ENCODE measurements at regions not wholly inside any gene's neighbourhood (a gene's known extent, or its start where the extent isn't known, plus 50 kb on each side); places are given as distances from the start of the nearest gene placed in this dataset.

GRCh38 chr7:30212701-30213111, 71.7 kb upstream of the ZNRF2 start:
- no peak overlapping the region for H3K4me3 ChIP-seq (ENCODE audit: low read depth, low read length)
- no peak for DNase-seq (ENCODE audit: low read depth)
- no peak for TF ChIP-seq POLR2A (IDR thresholded peaks at IDR 0.05; ENCODE audit: extremely low read depth, insufficient read length)
- TF ChIP-seq MYC (IDR thresholded peaks at IDR 0.05; ENCODE audit: low read depth, low read length): no peak
- TF ChIP-seq, protein P1, sequence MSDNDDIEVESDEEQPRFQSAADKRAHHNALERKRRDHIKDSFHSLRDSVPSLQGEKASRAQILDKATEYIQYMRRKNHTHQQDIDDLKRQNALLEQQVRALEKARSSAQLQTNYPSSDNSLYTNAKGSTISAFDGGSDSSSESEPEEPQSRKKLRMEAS (IDR thresholded peaks at IDR 0.05; ENCODE audit: low read depth, low read length): no peak
- TF ChIP-seq CTCF (IDR thresholded peaks at IDR 0.05; ENCODE audit: low read depth, low read length): no peak

- H3K4me3 ChIP-seq (ENCODE audit: low read depth, low read length): no peak overlapping the region
- no peak for DNase-seq (ENCODE audit: low read depth)
- TF ChIP-seq POLR2A (IDR thresholded peaks at IDR 0.05; ENCODE audit: extremely low read depth, insufficient read length) (no peak), CTCF (IDR thresholded peaks at IDR 0.05; ENCODE audit: low read depth, low read length) (no peak), MYC (IDR thresholded peaks at IDR 0.05; ENCODE audit: low read depth, low read length) (no peak)
- TF ChIP-seq, protein P1 (IDR thresholded peaks at IDR 0.05; ENCODE audit: low read depth, low read length): no peak
Observed at GRCh38 chr7:30213637-30214036, 70.8 kb upstream of the ZNRF2 start.

DNA sequence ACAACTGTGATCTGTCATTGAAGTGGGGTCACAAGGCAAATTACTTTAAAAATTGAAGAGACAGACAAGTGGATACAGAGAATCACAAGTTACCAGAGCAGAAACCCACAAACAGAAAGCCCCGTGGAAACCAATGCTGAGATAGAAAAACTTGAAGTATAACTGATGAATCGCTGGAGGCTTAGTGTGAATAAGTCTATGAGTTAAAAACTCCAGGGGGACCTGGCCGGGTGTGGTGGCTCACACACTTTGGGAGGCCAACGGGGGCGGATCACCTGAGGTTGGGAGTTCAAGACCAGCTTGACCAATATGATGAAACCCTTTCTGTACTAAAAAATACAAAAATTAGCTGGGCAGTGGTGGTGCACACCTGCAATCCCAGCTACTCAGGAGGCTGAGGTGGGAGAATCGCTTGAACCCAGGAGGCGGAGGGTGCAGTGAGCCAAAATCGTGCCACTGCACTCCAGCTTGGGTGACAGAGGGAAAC, 69.7 kb upstream of the ZNRF2 start:
- no peak for DNase-seq (ENCODE audit: low read depth)
- TF ChIP-seq CTCF (IDR thresholded peaks at IDR 0.05; ENCODE audit: low read depth, low read length) (no peak), MYC (IDR thresholded peaks at IDR 0.05; ENCODE audit: low read depth, low read length) (no peak), POLR2A (IDR thresholded peaks at IDR 0.05; ENCODE audit: extremely low read depth, insufficient read length) (no peak)
- TF ChIP-seq, protein P1 (IDR thresholded peaks at IDR 0.05; ENCODE audit: low read depth, low read length): no peak
- no peak overlapping the region for H3K4me3 ChIP-seq (ENCODE audit: low read depth, low read length)

DNA sequence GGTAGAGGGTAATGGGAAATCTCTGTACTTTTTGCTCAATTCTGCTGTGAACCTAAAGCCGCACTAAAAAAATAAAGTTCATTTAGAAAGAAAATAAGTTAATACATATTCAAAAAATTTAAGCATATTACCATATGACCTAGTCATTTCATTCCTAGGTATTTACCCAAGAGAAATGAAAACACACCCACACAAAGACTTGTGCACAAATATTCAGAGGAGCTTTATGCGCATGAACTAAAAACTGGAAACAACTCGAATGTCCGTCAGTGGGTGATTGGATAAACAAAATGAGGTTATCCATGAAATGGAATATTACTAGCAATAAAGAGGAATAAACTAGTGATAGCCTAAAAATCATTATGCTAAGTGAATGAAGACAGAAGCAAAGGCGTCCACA, 62.6 kb upstream of the ZNRF2 start:
- DNase-seq (ENCODE audit: low read depth): no peak
- TF ChIP-seq, protein P1 (IDR thresholded peaks at IDR 0.05; ENCODE audit: low read depth, low read length): no peak
- no peak for TF ChIP-seq MYC (IDR thresholded peaks at IDR 0.05; ENCODE audit: low read depth, low read length)
- TF ChIP-seq CTCF (IDR thresholded peaks at IDR 0.05; ENCODE audit: low read depth, low read length): no peak
- TF ChIP-seq POLR2A (IDR thresholded peaks at IDR 0.05; ENCODE audit: extremely low read depth, insufficient read length): no peak
- H3K4me3 ChIP-seq (ENCODE audit: low read depth, low read length): no peak overlapping the region

GRCh38 chr7:30222515-30223215, 61.7 kb upstream of the ZNRF2 start:
- peak; percentile 41 for DNase-seq (ENCODE audit: low read depth)
- H3K4me3 ChIP-seq (ENCODE audit: low read depth, low read length): no peak overlapping the region
- TF ChIP-seq POLR2A (IDR thresholded peaks at IDR 0.05; ENCODE audit: extremely low read depth, insufficient read length) (no peak), MYC (IDR thresholded peaks at IDR 0.05; ENCODE audit: low read depth, low read length) (no peak), CTCF (IDR thresholded peaks at IDR 0.05; ENCODE audit: low read depth, low read length) (no peak)
- TF ChIP-seq, protein P1 (IDR thresholded peaks at IDR 0.05; ENCODE audit: low read depth, low read length): no peak

Data from NB4 (cell line).